HG03439 (cell line): ENCODE measurements at regions not wholly inside any gene's neighbourhood (a gene's known extent, or its start where the extent isn't known, plus 50 kb on each side); places are given as distances from the start of the nearest gene placed in this dataset.
A peak's percentile ranks its signal among the peaks of the same experiment; 100 is the strongest.
"Not testable (repeated sequence)": the region's sequence is repeated elsewhere in the genome, so short reads cannot be mapped to it uniquely, and the experiment has no call there.

ENCODE experiments used
- ATAC-seq: cut with Tn5 transposase; IDR thresholded peaks from one replicate; pipeline ENCODE4 v1.9.1; 2021; ENCODE audit warnings: mild to moderate bottlenecking, moderate library complexity; ENCODE audit not compliant: unreplicated experiment

DNA sequence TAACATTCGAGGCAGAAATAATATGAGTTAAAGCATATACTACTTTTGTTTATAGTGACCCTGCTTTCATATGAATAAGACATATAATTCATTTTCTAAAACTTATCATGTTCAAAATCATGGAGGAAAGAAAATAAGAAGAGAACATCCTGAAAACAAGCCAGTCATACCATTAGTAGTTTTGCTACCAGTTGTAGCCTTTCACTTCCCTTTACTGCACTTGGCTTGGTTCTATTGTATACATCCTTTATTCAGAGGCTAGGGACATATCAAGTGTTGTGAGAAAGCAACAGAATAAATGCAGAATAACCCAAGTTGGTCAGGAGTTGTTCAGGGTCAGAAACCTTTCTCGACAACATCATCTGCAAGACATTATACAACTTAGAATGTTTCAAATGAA, 598.7 kb downstream of the SOX5 start:
- ATAC-seq: peak; percentile 87

- no peak for ATAC-seq
These were observed 596.8 kb downstream of the SOX5 start for GRCh38 chr12:23352670-23353069.

GRCh38 chr12:23354800-23355199, 594.7 kb downstream of the SOX5 start:
- ATAC-seq: no peak

GRCh38 chr12:23356440-23356839, 593.0 kb downstream of the SOX5 start:
- no peak for ATAC-seq

DNA sequence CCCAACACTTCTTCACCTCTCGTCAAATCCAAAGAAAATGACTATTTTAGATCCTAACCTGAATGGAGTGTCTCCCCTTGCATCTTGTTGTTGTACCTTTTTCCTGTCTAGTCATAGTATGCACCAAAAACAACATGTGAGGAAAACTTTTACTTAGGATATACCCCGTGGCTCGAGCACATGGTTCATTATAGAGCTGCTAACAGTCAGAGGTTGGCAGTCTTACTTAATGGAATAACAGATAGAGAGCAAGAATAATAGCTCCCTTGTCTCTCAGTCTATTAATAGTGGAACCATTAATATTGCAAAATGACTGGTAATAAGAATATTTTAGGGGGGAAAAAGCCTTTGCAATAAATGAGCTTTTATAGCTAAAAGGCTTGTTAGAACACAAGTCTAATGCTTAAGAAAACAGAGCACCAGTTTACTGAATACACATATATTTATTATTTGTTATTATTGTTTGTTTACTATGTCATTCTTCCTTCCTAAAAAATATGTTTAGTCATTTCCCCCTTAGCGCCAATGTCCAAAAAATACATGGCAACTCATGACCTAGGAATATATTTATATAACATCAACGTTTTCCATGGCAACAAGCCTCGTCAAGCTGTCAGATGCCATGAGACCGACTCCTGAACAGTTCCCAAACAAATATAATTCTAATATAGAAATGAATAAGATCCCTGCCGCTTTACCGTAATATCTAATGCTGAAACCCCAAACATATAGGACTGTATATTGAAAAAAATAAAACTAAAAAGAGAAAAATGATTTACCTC, 592.4 kb downstream of the SOX5 start:
- ATAC-seq: no peak

GRCh38 chr12:23359975-23360701, 589.3 kb downstream of the SOX5 start:
- no peak for ATAC-seq

GRCh38 chr12:23361971-23362370, 587.5 kb downstream of the SOX5 start:
- ATAC-seq: no peak

- ATAC-seq: no peak
These were observed 580.9 kb downstream of the SOX5 start for GRCh38 chr12:23368590-23368989.

GRCh38 chr12:23375621-23376020, 573.8 kb downstream of the SOX5 start:
- ATAC-seq: no peak

DNA sequence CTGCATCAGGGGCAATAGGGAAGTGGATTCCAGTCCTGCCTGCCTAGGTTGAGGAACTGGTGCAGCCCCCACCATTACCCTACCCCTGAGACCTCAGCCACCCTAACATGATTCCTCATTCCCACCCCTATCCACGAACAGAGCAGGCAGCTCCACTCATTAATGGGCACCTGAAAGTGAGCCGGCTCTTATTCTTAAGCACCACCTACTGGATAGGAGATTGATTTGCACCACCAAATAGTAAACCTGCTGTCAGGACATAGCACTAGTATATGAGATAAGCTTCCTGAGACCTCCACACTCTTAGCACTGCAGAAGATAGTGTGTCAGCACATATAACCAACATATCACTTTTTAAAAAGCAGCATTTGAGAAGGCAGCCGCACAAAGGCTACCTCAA, 573.2 kb downstream of the SOX5 start:
- no peak for ATAC-seq

DNA sequence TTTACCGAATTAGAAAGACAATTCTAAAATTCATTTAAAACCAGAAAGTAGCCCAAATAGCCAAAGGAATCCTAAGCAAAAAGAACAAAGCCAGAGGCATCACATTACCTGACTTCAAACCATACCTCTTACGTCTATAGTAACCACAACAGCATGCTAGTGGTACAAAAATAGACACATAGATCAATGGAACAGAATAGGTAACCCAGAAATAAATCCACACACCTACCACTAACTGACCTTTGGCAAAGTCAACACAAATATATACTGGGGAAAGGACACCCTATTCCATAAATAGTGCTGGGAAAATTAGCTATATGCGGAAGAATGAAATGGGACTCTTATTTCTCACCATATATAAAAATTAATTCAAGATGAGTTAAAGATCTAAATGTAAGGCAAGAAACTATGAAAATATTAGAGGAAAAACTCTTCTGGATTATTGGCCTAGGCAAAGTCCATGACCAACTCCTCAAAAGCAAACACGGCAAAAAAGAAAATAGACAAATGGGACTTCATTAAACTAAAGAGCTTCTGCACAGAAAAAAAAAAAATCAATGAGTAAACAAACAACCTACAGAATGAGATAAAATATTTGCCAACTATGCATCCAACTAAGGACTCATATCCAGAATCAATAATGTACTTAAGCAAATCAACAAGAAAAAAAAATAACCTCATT, 568.9 kb downstream of the SOX5 start:
- ATAC-seq: no peak

DNA sequence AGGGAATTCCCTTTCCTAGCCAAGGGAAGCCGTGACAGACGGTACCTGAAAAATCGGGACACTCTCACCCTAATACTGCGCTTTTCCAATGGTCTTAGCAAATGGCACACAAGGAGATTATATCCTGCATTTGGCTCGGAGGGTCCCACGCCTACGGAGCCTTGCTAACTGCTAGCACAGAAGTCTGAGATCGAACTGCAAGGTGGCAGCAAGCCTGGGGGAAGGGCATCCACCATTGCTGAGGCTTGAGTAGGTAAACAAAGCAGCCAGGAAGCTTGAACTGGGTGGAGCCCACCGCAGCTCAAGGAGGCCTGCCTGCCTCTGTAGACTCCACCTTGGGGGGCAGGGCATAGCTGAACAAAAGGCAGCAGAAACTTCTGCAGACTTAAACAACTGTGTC, 560.6 kb downstream of the SOX5 start:
- ATAC-seq: not testable (repeated sequence)

- not testable (repeated sequence) for ATAC-seq
These were observed 560.2 kb downstream of the SOX5 start for GRCh38 chr12:23389315-23389714.

GRCh38 chr12:23399402-23399933, 550.0 kb downstream of the SOX5 start:
- ATAC-seq: no peak

DNA sequence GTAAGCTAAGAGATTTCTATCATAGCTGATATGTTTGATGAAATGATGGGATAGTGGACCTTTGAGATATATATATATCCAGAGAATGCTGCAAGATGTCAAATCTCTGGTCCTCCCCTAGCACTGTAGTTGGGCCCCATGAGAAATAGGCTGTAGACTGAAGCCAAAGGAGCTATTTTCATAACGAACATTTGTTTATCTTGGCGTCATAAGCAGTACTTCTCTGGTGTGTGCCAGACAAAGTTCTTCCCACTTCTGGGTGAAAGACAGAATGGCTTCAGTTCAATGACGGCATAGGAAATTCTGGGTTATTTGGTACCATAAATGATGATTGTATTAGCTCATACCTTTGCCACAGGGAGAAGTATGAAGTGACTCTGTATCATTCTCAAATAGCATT, 534.3 kb downstream of the SOX5 start:
- ATAC-seq: no peak

- ATAC-seq: no peak
These were observed 527.9 kb downstream of the SOX5 start for GRCh38 chr12:23421556-23421955.

- no peak for ATAC-seq
These were observed 526.3 kb downstream of the SOX5 start for GRCh38 chr12:23423097-23423687.

DNA sequence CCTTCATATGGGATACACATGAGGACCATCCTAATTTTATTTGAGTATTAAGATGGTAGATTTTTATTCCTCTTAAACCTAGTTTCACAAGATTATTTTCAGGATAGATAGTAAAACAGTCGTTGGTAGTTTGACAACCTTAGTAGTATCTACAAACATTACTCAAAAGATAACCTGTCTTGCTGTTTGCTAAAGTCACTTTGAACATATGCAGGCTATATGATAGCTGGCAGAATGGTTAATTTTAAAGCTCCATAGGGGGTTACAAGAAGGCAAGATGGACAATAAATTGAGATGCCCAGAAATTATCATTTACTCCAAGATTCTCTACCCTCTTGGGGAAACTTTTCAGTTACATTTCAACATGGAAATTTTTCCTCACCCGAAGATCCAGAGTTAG, 525.7 kb downstream of the SOX5 start:
- no peak for ATAC-seq

DNA sequence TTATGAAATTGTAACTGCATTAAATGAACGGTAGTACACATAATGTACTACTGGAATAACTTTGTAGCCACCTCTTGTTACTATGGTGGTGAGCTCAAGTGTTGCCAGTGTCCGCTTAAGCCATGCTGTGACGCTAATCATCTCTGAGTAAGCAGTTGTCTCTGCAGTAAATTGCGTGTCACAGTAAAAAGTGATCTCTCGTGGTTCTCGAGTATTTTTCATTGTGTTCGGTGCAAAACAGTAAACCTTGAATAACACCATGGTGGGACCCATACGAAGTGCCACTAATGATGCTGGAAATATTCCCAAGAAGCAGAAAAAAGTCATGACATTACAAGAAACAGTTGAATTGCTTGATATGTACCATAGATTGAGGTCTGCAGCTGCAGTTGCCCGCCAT, 524.8 kb downstream of the SOX5 start:
- ATAC-seq: no peak

- no peak for ATAC-seq
These were observed 523.1 kb downstream of the SOX5 start for GRCh38 chr12:23426328-23426727.

DNA sequence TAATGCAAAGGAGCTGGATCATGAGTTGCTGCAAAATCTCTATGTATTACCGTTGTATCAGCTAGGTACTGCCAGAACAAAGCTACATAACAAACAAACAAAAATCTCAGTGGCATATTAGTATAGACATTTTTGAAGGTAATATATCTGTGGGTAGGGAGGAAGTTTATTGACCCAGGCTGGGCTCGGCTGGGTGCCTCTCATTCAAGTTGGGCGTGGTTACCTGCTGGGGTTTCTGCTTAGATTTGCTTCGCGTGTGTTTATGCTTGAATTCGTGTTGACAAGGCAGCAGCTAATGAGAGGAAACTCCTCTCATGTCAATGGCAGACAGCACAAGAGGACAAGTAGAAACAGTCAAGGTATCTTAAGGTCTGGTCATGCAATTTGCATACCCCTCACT, 520.7 kb downstream of the SOX5 start:
- no peak for ATAC-seq
